CD4-positive, CD25-positive, alpha-beta regulatory T cell (primary cell): ENCODE measurements at regions not wholly inside any gene's neighbourhood (a gene's known extent, or its start where the extent isn't known, plus 50 kb on each side); places are given as distances from the start of the nearest gene placed in this dataset.
"Not testable (repeated sequence)": the region's sequence is repeated elsewhere in the genome, so short reads cannot be mapped to it uniquely, and the experiment has no call there.

ENCODE experiments used
- ATAC-seq, 2 donors: fragments of 150-1000 bp; cut with Tn5 transposase; one replicate each; pipeline ENCODE4 v1.10.0; 2021; ENCODE audit warnings: low read depth in 2 of 2, moderate number of reproducible peaks in 2 of 2, moderate library complexity in 1 of 2
- DNase-seq, 3 donors: peaks; one replicate each; pipeline versions ENCODE4 v3.0.0 to v3.0.0-alpha.2; 2012 to 2022; ENCODE audit warnings: mixed read lengths in 1 of 3
- H3K27ac ChIP-seq: one replicate; pipeline ENCODE4 v1.7.0; 2013; ENCODE audit warnings: mild to moderate bottlenecking, low read length; ENCODE audit not compliant: insufficient read depth, poor library complexity, severe bottlenecking
- H3K27me3 ChIP-seq: one replicate; pipeline ENCODE4 v1.7.0; 2013; ENCODE audit warnings: low read length; ENCODE audit not compliant: control insufficient read depth, insufficient read depth
- H3K36me3 ChIP-seq: one replicate; pipeline ENCODE4 v1.7.0; 2013; ENCODE audit warnings: mild to moderate bottlenecking, low read length, moderate library complexity; ENCODE audit not compliant: control insufficient read depth, insufficient read depth
- H3K4me1 ChIP-seq: 2 replicates; pipeline ENCODE4 v1.7.0; 2013; ENCODE audit warnings: mild to moderate bottlenecking, low read length; ENCODE audit not compliant: insufficient read depth, control insufficient read depth, poor library complexity, severe bottlenecking
- H3K4me3 ChIP-seq: one replicate; pipeline ENCODE4 v1.7.0; 2013; ENCODE audit warnings: low read depth, mild to moderate bottlenecking, low read length, moderate library complexity
- H3K9me3 ChIP-seq, 2 experiments: 1 replicate in 1 of 2; 2 replicates in 1 of 2; pipeline ENCODE4 v1.7.0; 2013; ENCODE audit warnings: low read length in 2 of 2, mild to moderate bottlenecking in 1 of 2, moderate library complexity in 1 of 2; ENCODE audit not compliant: control insufficient read depth in 2 of 2
- H3K27ac Mint-ChIP-seq, 3 donors: one replicate each; pipeline ENCODE4 v1.8.0; 2020 to 2022; ENCODE audit warnings: mild to moderate bottlenecking in 3 of 3, mixed read lengths in 3 of 3, moderate library complexity in 2 of 3
- H3K27me3 Mint-ChIP-seq: one replicate; pipeline ENCODE4 v1.8.0; 2022; ENCODE audit warnings: mild to moderate bottlenecking, mixed read lengths
- H3K36me3 Mint-ChIP-seq: one replicate; pipeline ENCODE4 v1.8.0; 2020; ENCODE audit warnings: mixed read lengths
- H3K4me1 Mint-ChIP-seq, 4 donors: one replicate each; pipeline ENCODE4 v1.8.0; 2020 to 2022; ENCODE audit warnings: mixed read lengths in 4 of 4, mild to moderate bottlenecking in 1 of 4
- H3K4me3 Mint-ChIP-seq, 4 donors: one replicate each; pipeline ENCODE4 v1.8.0; 2020 to 2022; ENCODE audit warnings: mild to moderate bottlenecking in 4 of 4, mixed read lengths in 4 of 4, moderate library complexity in 3 of 4
- H3K9me3 Mint-ChIP-seq, 7 donors: one replicate each; pipeline ENCODE4 v1.8.0; 2020 to 2022; ENCODE audit warnings: mixed read lengths in 7 of 7, mild to moderate bottlenecking in 3 of 7, moderate library complexity in 2 of 7

GRCh38 chr3:167031364-167032049 is 348.6 kb downstream of the ZBBX start:
- no peak for DNase-seq
- peaks cover 0 to 8% (median 3%) of the 10 kb centered on the region in 7 donors for H3K9me3 Mint-ChIP-seq
- H3K36me3 ChIP-seq, result no peaks in the 10 kb centered on the region
- H3K36me3 Mint-ChIP-seq, result no peaks in the 10 kb centered on the region
- no peaks in the 10 kb centered on the region for H3K9me3 ChIP-seq
- H3K4me1 ChIP-seq, result no peaks in the 10 kb centered on the region
- H3K4me3 Mint-ChIP-seq, result no peak overlapping the region
- no peak overlapping the region for H3K27ac ChIP-seq
- ATAC-seq, result no peak
- H3K27ac Mint-ChIP-seq, result no peak overlapping the region
- no peak overlapping the region for H3K4me3 ChIP-seq
- H3K27me3 Mint-ChIP-seq, result no peaks in the 10 kb centered on the region
- no peaks in the 10 kb centered on the region for H3K27me3 ChIP-seq
- H3K4me1 Mint-ChIP-seq, result no peaks in the 10 kb centered on the region

- H3K36me3 ChIP-seq, result no peaks in the 10 kb centered on the region
- ATAC-seq (no peak), DNase-seq (no peak)
- H3K27ac Mint-ChIP-seq, result no peak overlapping the region
- no peaks in the 10 kb centered on the region for H3K9me3 ChIP-seq
- H3K27ac ChIP-seq, result no peak overlapping the region
- no peaks in the 10 kb centered on the region for H3K4me1 ChIP-seq
- H3K27me3 ChIP-seq, result no peaks in the 10 kb centered on the region
- H3K36me3 Mint-ChIP-seq, result no peaks in the 10 kb centered on the region
- H3K9me3 Mint-ChIP-seq, result peaks cover 0 to 8% (median 3%) of the 10 kb centered on the region in 7 donors
- H3K4me3 Mint-ChIP-seq, result no peak overlapping the region
- H3K27me3 Mint-ChIP-seq, result no peaks in the 10 kb centered on the region
- no peaks in the 10 kb centered on the region for H3K4me1 Mint-ChIP-seq
- H3K4me3 ChIP-seq, result no peak overlapping the region
Measured at GRCh38 chr3:167030082-167030725, 349.9 kb downstream of the ZBBX start.

DNA sequence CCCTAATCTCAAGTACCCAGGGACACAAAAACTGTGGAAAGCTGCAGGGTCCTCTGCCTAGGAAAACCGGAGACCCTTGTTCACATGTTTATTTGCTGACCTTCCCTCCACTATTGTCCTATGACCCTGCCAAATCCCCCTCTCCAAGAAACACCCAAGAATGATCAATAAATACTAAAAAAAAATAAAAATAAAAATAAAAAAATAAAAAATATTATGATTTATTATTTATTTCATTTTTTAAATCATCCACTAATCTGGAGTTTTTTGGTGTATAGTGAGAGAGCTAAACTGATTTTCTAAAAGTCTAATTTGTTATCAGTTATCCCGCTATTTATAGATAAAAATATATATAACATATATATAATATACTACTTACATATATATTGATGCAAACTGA is 360.6 kb downstream of the ZBBX start:
- not testable (repeated sequence) for H3K4me1 Mint-ChIP-seq, H3K36me3 Mint-ChIP-seq, DNase-seq, H3K4me3 Mint-ChIP-seq, H3K27ac Mint-ChIP-seq, H3K27me3 Mint-ChIP-seq, H3K27ac ChIP-seq, H3K9me3 Mint-ChIP-seq, H3K27me3 ChIP-seq, ATAC-seq, H3K4me3 ChIP-seq, H3K4me1 ChIP-seq, H3K9me3 ChIP-seq, H3K36me3 ChIP-seq

GRCh38 chr3:167018591-167019111 is 361.4 kb downstream of the ZBBX start:
- not testable (repeated sequence) for DNase-seq

GRCh38 chr3:167012691-167013090 is 367.4 kb downstream of the ZBBX start:
- H3K27me3 Mint-ChIP-seq, result no peaks in the 10 kb centered on the region
- H3K4me1 Mint-ChIP-seq, result no peaks in the 10 kb centered on the region

More at GRCh38 chr3:167018591-167019111, 361.4 kb downstream of the ZBBX start:
- H3K9me3 ChIP-seq, H3K27ac ChIP-seq, H3K36me3 ChIP-seq, H3K27me3 Mint-ChIP-seq, H3K9me3 Mint-ChIP-seq, H3K4me1 ChIP-seq, ATAC-seq, H3K27ac Mint-ChIP-seq, H3K4me3 Mint-ChIP-seq, H3K4me3 ChIP-seq, H3K27me3 ChIP-seq, H3K4me1 Mint-ChIP-seq, H3K36me3 Mint-ChIP-seq: not testable (repeated sequence)

GRCh38 chr3:167008791-167009190 is 371.3 kb downstream of the ZBBX start:
- no peaks in the 10 kb centered on the region for H3K36me3 ChIP-seq
- Mint-ChIP-seq H3K4me1 (no peaks in the 10 kb centered on the region), H3K4me3 (no peak overlapping the region), H3K27ac (no peak overlapping the region), H3K9me3 (peaks cover 1 to 14% (median 4%) of the 10 kb centered on the region in 7 donors), H3K36me3 (no peaks in the 10 kb centered on the region), H3K27me3 (no peaks in the 10 kb centered on the region)
- no peaks in the 10 kb centered on the region for H3K4me1 ChIP-seq
- no peak for DNase-seq
- ATAC-seq, result no peak
- H3K9me3 ChIP-seq, result peaks cover 0 to 3% of the 10 kb centered on the region in 2 experiments
- no peak overlapping the region for H3K4me3 ChIP-seq
- H3K27me3 ChIP-seq, result no peaks in the 10 kb centered on the region
- no peak overlapping the region for H3K27ac ChIP-seq

More at GRCh38 chr3:167012691-167013090, 367.4 kb downstream of the ZBBX start:
- no peak overlapping the region for H3K4me3 ChIP-seq
- no peaks in the 10 kb centered on the region for H3K4me1 ChIP-seq
- ATAC-seq (no peak), DNase-seq (no peak)
- no peak overlapping the region for H3K4me3 Mint-ChIP-seq
- H3K27ac ChIP-seq, result no peak overlapping the region
- H3K9me3 Mint-ChIP-seq, result peaks cover 1 to 12% (median 5%) of the 10 kb centered on the region in 7 donors
- no peaks in the 10 kb centered on the region for H3K36me3 ChIP-seq
- no peaks in the 10 kb centered on the region for H3K36me3 Mint-ChIP-seq
- H3K27ac Mint-ChIP-seq, result no peak overlapping the region
- H3K9me3 ChIP-seq, result peaks cover 0 to 3% of the 10 kb centered on the region in 2 experiments
- H3K27me3 ChIP-seq, result no peaks in the 10 kb centered on the region

- H3K9me3 ChIP-seq, result peaks cover 0 to 4% of the 10 kb centered on the region in 2 experiments
- Mint-ChIP-seq H3K4me3 (no peak overlapping the region), H3K36me3 (no peaks in the 10 kb centered on the region), H3K27ac (no peak overlapping the region), H3K27me3 (no peaks in the 10 kb centered on the region), H3K9me3 (peaks cover 2 to 12% (median 6%) of the 10 kb centered on the region in 7 donors), H3K4me1 (no peaks in the 10 kb centered on the region)
- no peaks in the 10 kb centered on the region for H3K27me3 ChIP-seq
- no peak overlapping the region for H3K4me3 ChIP-seq
- no peaks in the 10 kb centered on the region for H3K4me1 ChIP-seq
- no peaks in the 10 kb centered on the region for H3K36me3 ChIP-seq
- no peak overlapping the region for H3K27ac ChIP-seq
- no peak for DNase-seq
- ATAC-seq, result no peak
Measured at GRCh38 chr3:167001374-167001773, 378.7 kb downstream of the ZBBX start.
